H9 (cell line): ENCODE measurements at regions not wholly inside any gene's neighbourhood (a gene's known extent, or its start where the extent isn't known, plus 50 kb on each side); places are given as distances from the start of the nearest gene placed in this dataset.

Experiments
- DNase-seq: peaks from one replicate; pipeline ENCODE4 v3.0.0-alpha.2; 2017
- H2AFZ ChIP-seq: one replicate; pipeline ENCODE4 v1.6.1; 2013; ENCODE audit warnings: mild to moderate bottlenecking, low read length, control low read depth, moderate library complexity
- H2AK5ac ChIP-seq: 2 replicates; pipeline ENCODE4 v1.6.1; 2013; ENCODE audit warnings: low read length, control low read depth, mixed read lengths; ENCODE audit not compliant: insufficient read length
- H2BK120ac ChIP-seq: one replicate; pipeline ENCODE4 v1.6.1; 2013; ENCODE audit warnings: low read depth, mild to moderate bottlenecking, low read length, control low read depth, inconsistent platforms; ENCODE audit not compliant: poor library complexity, severe bottlenecking
- H2BK12ac ChIP-seq: 2 replicates; pipeline ENCODE4 v1.6.1; 2013; ENCODE audit warnings: low read length, control low read depth, mixed read lengths, low read depth; ENCODE audit not compliant: insufficient read length
- H2BK15ac ChIP-seq: 2 replicates; pipeline ENCODE4 v1.6.1; 2013; ENCODE audit warnings: low read depth, low read length, control low read depth
- H2BK20ac ChIP-seq: one replicate; pipeline ENCODE4 v1.6.1; 2013; ENCODE audit warnings: low read depth, mild to moderate bottlenecking, low read length, control low read depth, inconsistent platforms; ENCODE audit not compliant: poor library complexity, severe bottlenecking
- H2BK5ac ChIP-seq: 2 replicates; pipeline ENCODE4 v1.6.1; 2013; ENCODE audit warnings: low read length, control low read depth, mixed read lengths; ENCODE audit not compliant: insufficient read length
- H3K14ac ChIP-seq: 2 replicates; pipeline ENCODE4 v1.6.1; 2013; ENCODE audit warnings: low read length, control low read depth; ENCODE audit not compliant: insufficient read depth
- H3K18ac ChIP-seq: 2 replicates; pipeline ENCODE4 v1.6.1; 2013; ENCODE audit warnings: low read depth, mild to moderate bottlenecking, mixed read lengths, low read length, control low read depth; ENCODE audit not compliant: insufficient read length
- H3K23ac ChIP-seq: 2 replicates; pipeline ENCODE4 v1.6.1; 2013; ENCODE audit warnings: low read length, control low read depth, mixed read lengths, low read depth; ENCODE audit not compliant: insufficient read length
- H3K23me2 ChIP-seq: 2 replicates; pipeline ENCODE4 v1.6.1; 2013; ENCODE audit warnings: low read depth, mild to moderate bottlenecking, mixed read lengths, low read length, control low read depth; ENCODE audit not compliant: insufficient read length, poor library complexity, severe bottlenecking
- H3K27ac ChIP-seq: 2 replicates; pipeline ENCODE4 v1.5.1; 2013; ENCODE audit warnings: low read length, control low read depth, mixed read lengths, low read depth; ENCODE audit not compliant: insufficient read length
- H3K27me3 ChIP-seq: 2 replicates; pipeline ENCODE4 v1.6.1; 2013; ENCODE audit warnings: low read length, control low read depth, inconsistent platforms; ENCODE audit not compliant: insufficient read depth
- H3K4ac ChIP-seq: 2 replicates; pipeline ENCODE4 v1.6.1; 2013; ENCODE audit warnings: low read depth, mild to moderate bottlenecking, control low read depth, inconsistent platforms, low read length, moderate library complexity
- H3K4me1 ChIP-seq: 2 replicates; pipeline ENCODE4 v1.6.1; 2013; ENCODE audit warnings: low read length, control low read depth, inconsistent platforms; ENCODE audit not compliant: insufficient read depth
- H3K4me2 ChIP-seq: 2 replicates; pipeline ENCODE4 v1.6.1; 2013; ENCODE audit warnings: low read length, control low read depth, mixed read lengths; ENCODE audit not compliant: insufficient read length, insufficient read depth
- H3K56ac ChIP-seq: 2 replicates; pipeline ENCODE4 v1.6.1; 2013; ENCODE audit warnings: low read depth, mild to moderate bottlenecking, mixed read lengths, low read length, control low read depth; ENCODE audit not compliant: insufficient read length
- H3K79me1 ChIP-seq: 2 replicates; pipeline ENCODE4 v1.6.1; 2013; ENCODE audit warnings: low read depth, mild to moderate bottlenecking, moderate library complexity, low read length, control low read depth, inconsistent platforms; ENCODE audit not compliant: insufficient read depth, poor library complexity, severe bottlenecking
- H3K79me2 ChIP-seq: 2 replicates; pipeline ENCODE4 v1.6.1; 2013; ENCODE audit warnings: low read length, control low read depth, inconsistent platforms; ENCODE audit not compliant: insufficient read depth
- H3K9ac ChIP-seq: 2 replicates; pipeline ENCODE4 v1.6.1; 2013; ENCODE audit warnings: low read length, control low read depth, mixed read lengths; ENCODE audit not compliant: insufficient read length; ENCODE audit errors: extremely low read depth
- H3K9me3 ChIP-seq: one replicate; pipeline ENCODE4 v1.6.1; 2013; ENCODE audit warnings: low read depth, low read length, inconsistent platforms; ENCODE audit not compliant: control insufficient read depth
- H3T11ph ChIP-seq: one replicate; pipeline ENCODE4 v1.6.1; 2013; ENCODE audit warnings: mild to moderate bottlenecking, low read length, control low read depth, inconsistent platforms
- H4K20me1 ChIP-seq: one replicate; pipeline ENCODE4 v1.6.1; 2013; ENCODE audit not compliant: control insufficient read depth, insufficient read length, insufficient read depth
- H4K5ac ChIP-seq: 2 replicates; pipeline ENCODE4 v1.6.1; 2013; ENCODE audit warnings: low read depth, mild to moderate bottlenecking, mixed read lengths, low read length, control low read depth; ENCODE audit not compliant: insufficient read length
- H4K8ac ChIP-seq: replicated peaks from 2 replicates; pipeline ENCODE4 v1.6.1; 2013; ENCODE audit warnings: low read length, control low read depth, mixed read lengths, low read depth; ENCODE audit not compliant: insufficient read length
- H4K91ac ChIP-seq: 2 replicates; pipeline ENCODE4 v1.6.1; 2013; ENCODE audit warnings: low read depth, mild to moderate bottlenecking, moderate library complexity, mixed read lengths, low read length, control low read depth; ENCODE audit not compliant: insufficient read length
- H3K27ac Mint-ChIP-seq, 3 experiments: 2 replicates in 2 of 3; 3 replicates in 1 of 3; pipeline ENCODE4 v1.8.0; 2020 to 2021; ENCODE audit warnings: mixed read lengths in 3 of 3, mild to moderate bottlenecking in 1 of 3, moderate library complexity in 1 of 3
- H3K27me3 Mint-ChIP-seq: 2 replicates; pipeline ENCODE4 v1.8.0; 2021; ENCODE audit warnings: low read depth, mild to moderate bottlenecking, moderate library complexity, mixed read lengths
- H3K36me3 Mint-ChIP-seq, 3 experiments: 2 replicates in 2 of 3; 3 replicates in 1 of 3; pipeline ENCODE4 v1.8.0; 2020 to 2021; ENCODE audit warnings: low read depth in 3 of 3, mixed read lengths in 3 of 3; ENCODE audit not compliant: insufficient read depth in 1 of 3
- H3K4me1 Mint-ChIP-seq, 2 experiments: 2 replicates each; pipeline ENCODE4 v1.8.0; 2020; ENCODE audit warnings: mixed read lengths in 2 of 2
- H3K4me3 Mint-ChIP-seq, 2 experiments: 2 replicates in 1 of 2; 3 replicates in 1 of 2; pipeline ENCODE4 v1.8.0; 2020 to 2021; ENCODE audit warnings: mild to moderate bottlenecking in 2 of 2, mixed read lengths in 2 of 2, moderate library complexity in 1 of 2
- H3K9me3 Mint-ChIP-seq, 2 experiments: 2 replicates in 1 of 2; 3 replicates in 1 of 2; pipeline ENCODE4 v1.8.0; 2020; ENCODE audit warnings: mild to moderate bottlenecking in 2 of 2, mixed read lengths in 2 of 2, moderate library complexity in 1 of 2
- CTCF ChIP-seq: fragments of 200-600 bp; sonication (generic); conservative IDR thresholded peaks from 3 replicates; pipeline ENCODE4 v1.8.0; 2021; ENCODE audit warnings: antibody characterized with exemption, mild to moderate bottlenecking
- WGBS: extraction: QIAGEN DNeasy Blood & Tissue Kit; methylation state at CpG from one replicate; pipeline ENCODE4 v1.1.7; 2013; ENCODE audit warnings: missing lambda C conversion rate, low lambda C conversion rate, mixed read lengths; ENCODE audit not compliant: insufficient read length; ENCODE audit errors: extremely low coverage; 5-methylcytosine and 5-hydroxymethylcytosine counted together

GRCh38 chr7:46832136-46832535 is 749.8 kb downstream of the TNS3 start:
- Mint-ChIP-seq H3K9me3 (peaks cover 5 to 12% of the 10 kb centered on the region in 2 experiments; a peak in 3 of 5 replicates), H3K4me1 (no peaks in the 10 kb centered on the region), H3K27me3 (peaks cover 2% of the 10 kb centered on the region; the same call in 1 of the 2 replicates), H3K36me3 (peaks cover 0 to 11% (median 0%) of the 10 kb centered on the region in 3 experiments; a peak in 1 of 7 replicates), H3K4me3 (no peak overlapping the region), H3K27ac (no peak overlapping the region)
- WGBS, result no CpG with 5 or more reads among the region's 2 CpGs
- no peak overlapping the region for H3K18ac ChIP-seq
- no peak overlapping the region for H3K4me2 ChIP-seq
- no peak for TF ChIP-seq CTCF
- H3K79me2 ChIP-seq, result no peaks in the 10 kb centered on the region
- H2BK20ac ChIP-seq, result no peak overlapping the region
- no peak overlapping the region for H2BK12ac ChIP-seq
- no peak overlapping the region for H4K91ac ChIP-seq
- DNase-seq, result no peak
- H2BK5ac ChIP-seq, result no peak overlapping the region
- H2AFZ ChIP-seq, result no peak overlapping the region
- no peak overlapping the region for H3K4ac ChIP-seq
- H3K4me1 ChIP-seq, result no peaks in the 10 kb centered on the region
- no peak overlapping the region for H3K56ac ChIP-seq
- no peak overlapping the region for H2BK15ac ChIP-seq
- no peak overlapping the region for H4K5ac ChIP-seq
- H3K27ac ChIP-seq, result no peak overlapping the region
- H3K27me3 ChIP-seq, result no peaks in the 10 kb centered on the region
- no peak overlapping the region for H2AK5ac ChIP-seq
- no peaks in the 10 kb centered on the region for H4K20me1 ChIP-seq
- H3K14ac ChIP-seq, result no peak overlapping the region
- H4K8ac ChIP-seq, result no peak overlapping the region
- no peak overlapping the region for H2BK120ac ChIP-seq
- H3K9ac ChIP-seq, result no peak overlapping the region
- H3T11ph ChIP-seq, result no peak overlapping the region
- H3K9me3 ChIP-seq, result no peaks in the 10 kb centered on the region
- H3K23ac ChIP-seq, result no peak overlapping the region
- H3K23me2 ChIP-seq, result no peaks in the 10 kb centered on the region
- H3K79me1 ChIP-seq, result no peaks in the 10 kb centered on the region
